ENCODE measurements at regions not wholly inside any gene's neighbourhood (a gene's known extent, or its start where the extent isn't known, plus 50 kb on each side); places are given as distances from the start of the nearest gene placed in this dataset.
"Not testable (repeated sequence)": the region's sequence is repeated elsewhere in the genome, so short reads cannot be mapped to it uniquely, and the experiment has no call there.

DNA sequence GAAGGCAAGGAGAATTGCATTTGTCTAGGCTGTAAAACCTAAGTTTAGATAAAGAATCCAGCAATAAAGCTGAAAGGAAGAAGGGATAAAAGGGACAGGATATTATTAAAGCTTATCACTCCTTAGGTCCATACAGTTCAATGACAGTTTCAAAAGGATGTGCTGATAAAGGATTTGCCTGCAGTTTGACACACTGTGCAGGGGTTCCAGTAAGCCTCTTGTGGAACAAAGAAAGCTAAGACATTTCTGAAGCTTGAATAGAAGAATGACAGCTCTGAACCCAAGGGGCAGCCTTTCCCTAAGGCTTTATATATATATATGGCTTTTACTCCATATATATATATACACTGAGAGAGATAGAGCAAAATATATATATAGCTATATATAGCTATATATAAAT is 276.8 kb upstream of the GRM3 start:
- no peak for DNase-seq

DNA sequence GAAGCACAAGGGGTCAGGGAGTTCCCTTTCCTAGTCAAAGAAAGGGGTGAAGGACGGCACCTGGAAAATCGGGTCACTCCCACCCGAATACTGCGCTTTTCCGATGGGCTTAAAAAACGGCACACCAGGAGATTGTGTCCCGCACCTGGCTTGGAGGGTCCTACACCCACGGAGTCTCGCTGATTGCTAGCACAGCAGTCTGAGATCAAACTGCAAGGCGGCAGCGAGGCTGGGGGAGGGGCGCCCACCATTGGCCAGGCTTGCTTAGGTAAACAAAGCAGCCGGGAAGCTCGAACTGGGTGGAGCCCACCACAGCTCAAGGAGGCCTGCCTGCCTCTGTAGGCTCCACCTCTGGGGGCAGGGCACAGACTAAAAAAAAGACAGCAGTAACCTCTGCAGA is 303.3 kb upstream of the GRM3 start:
- DNase-seq = not testable (repeated sequence)

DNA sequence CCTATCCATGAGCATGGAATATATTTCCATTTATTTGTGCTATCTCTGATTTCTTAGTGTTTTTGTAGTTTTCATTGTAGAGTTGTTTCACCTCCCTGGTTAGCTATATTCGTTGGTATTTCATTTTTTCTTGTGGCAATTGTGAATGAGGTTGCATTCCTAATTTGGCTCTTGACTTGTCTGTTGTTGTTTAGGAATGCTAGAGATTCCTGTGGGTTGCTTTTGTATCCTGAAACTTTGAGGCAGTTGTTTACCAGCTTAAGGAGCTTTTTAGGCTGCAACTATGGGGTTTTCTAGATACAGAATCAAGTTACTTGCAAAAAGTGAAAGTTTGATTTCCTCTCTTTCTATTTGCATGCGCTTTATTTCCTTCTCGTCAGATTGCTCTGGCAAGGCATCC is 304.7 kb upstream of the GRM3 start:
- DNase-seq = no peak

DNA sequence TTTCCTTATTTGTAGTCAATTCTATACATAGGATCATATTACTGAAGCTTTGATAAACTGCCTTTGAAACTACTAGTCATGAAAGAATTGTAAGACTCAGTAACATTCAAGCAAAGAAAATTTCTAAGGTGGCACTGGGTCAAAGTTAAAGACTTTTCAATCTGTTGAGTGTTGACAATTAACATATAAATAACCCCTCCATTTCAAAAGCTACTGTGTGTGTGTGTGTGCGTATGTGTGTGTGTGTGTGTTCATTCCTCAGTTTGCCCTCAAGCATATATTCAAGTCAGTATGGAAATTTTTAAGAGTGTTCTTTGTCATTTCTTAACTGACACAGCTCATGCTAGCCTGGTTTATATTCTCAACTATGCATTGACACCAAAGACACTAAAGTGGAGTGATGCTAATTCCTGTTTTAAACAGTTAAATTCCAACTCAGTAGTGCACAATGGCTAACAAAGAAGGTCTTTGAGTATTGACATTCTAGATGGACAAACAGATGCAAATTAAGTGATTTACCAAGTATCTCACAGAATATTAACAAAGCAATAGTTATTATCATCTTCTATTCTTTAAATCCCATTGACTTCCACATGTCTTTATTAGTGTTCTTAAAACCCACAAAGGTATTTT is 314.8 kb upstream of the GRM3 start:
- no peak for DNase-seq

DNA sequence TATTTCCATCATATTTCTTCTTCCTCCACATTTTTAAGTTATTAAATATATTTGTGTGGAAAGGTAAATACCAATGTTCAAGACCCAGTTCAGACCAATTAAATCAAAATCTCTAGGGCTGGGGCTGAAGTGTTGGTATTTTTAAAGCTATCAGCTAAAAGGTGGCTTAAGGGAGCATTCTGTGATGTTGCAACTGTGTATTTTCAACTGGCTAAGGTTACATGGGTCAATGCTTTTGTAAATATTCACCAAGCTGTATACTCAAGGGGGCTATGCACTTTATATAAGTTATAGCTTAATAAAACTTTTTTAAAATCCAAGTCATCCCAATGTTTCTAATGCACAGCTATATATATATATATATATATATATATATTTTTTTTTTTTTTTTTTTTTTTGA is 316.9 kb upstream of the GRM3 start:
- no peak for DNase-seq

DNA sequence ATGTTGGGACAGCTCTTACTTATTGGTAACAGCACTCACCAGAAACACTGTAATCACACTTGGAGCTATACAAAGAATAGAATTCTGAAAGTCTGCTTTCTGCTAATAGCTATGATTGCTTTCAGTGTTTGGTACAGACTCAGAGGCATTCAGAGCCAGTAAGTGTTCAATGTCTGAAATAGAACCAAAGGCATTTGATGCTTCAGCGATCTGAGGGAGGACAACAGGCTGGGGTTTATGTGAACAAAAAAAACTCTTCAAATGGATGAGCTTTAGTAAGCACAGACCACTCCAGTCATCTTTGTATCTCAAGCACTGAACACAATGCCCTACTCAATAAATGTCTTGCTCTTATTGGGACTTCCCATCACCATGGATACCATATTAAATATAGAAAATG is 322.8 kb upstream of the GRM3 start:
- DNase-seq = no peak

DNA sequence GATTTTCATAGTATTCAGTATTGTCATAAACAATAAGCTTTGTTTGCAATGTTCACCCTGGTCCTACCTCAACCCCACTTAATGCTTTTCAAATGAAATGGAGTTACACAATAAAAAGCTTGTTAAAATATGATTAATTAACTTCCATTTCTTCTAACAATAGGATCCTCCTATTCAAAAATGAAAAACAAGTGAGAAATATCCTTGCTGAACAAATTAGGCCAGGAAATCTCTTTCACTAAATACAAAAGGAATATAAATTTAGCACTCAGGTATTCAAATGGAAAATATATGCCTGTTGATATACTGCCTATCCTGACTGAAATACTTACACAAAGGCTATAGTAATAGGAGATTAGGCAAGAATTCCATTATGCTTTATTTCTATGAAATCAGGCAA is 323.4 kb upstream of the GRM3 start:
- DNase-seq = no peak

DNA sequence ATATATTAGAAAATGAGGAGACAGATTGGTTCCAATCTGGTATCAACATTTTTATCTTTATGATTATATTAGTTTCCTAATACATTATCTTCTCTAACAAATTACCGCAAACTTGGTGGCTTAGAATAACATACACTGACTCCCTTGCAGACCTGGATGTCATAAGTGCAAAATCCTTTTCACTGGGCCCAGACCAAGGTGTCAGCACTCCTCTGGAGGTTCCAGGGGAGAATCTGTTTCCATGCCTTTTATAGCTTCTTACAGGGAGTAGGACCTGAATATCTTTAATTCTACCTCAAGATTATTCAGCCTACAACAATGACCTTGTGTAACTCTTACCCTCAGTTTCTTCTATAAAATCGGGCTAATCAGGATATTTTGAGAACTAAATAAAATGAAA is 329.9 kb upstream of the GRM3 start:
- no peak for DNase-seq

DNA sequence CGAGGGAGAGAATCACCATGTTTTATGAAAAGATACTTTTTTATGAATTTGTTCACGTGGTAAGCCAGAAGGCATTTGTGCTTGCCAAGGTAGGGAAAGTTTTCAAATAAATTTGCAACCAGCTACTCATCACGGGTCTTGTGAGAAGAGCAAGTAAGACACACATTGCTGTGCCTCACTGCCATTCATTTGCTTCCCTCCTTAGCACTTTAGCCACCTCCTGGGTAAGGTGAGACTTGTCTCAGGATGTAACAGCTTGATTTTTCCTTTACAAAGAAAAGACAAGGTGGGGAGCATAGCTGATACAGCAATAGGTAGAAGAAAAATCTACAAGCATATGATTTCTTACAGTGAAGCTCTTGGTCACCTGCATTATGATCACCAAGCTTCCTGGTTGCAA is 342.4 kb upstream of the GRM3 start:
- no peak for DNase-seq

DNA sequence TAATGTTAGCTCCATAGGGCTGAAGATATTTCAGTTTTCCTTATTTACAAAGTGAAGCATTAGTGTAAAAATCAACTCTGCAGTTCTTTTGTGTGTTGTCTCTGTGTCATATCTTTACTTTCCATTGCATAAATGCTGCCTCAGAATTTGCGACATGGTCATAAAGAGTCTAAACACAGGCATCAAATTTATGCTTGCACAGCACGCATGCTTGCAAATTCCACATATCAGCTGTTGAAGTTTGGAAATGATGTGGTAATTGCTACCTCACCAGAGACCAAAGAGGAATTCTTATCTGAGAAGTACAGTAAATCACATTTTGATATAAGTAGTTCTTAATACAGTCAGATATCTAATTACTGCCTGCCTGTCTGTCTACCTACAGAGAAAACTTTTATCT is 348.2 kb upstream of the GRM3 start:
- DNase-seq = no peak

DNA sequence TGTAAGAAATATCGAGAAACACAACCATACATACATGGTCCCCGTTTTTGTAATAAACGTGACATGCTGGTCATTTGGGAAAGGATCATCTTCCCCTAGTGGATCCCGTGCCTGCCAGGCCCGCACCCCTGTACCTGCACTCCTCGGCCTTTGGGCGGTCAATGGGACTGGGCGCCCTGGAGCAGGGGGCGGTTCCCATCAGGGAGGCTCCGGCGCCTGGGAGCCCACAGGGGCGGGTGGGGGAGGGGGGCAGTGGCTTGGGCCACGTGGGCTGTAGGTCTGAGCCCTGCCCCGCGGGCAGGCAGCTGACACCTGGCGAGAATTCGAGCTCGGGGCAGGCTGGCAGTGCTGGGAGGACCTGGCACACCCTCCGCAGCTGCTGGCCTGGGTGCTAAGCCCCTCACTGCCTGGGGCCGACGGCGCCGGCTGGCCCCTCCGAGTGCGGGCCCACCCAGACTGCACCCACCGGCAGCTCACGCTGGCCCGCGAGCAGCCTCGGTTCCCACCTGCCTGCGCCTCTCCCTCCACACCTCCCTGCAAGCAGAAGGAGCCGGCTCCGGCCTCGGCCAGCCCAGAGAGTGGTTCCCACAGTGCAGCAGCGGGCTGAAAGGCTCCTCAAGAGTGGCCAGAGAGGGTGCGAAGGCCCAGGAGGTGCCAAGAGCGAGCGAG is 361.6 kb upstream of the GRM3 start:
- no peak for DNase-seq

DNA sequence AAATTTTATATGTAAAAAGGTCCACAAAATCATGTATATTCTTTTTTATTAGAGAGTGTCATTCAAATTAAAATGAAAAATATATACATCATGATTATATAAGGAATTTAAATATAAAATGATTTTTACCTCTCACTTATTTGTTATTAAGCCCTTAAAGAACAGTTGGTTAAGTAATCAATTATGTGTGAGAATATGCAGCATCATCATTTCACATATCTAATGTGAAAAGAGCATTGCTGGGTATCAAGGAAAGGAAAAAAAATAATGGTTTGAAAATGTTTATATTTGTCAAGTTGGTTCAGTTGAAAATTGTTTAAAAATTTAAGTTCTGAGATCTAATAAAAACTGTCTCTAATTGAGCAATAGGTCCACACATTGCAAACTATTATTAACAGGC is 363.6 kb upstream of the GRM3 start:
- no peak for DNase-seq

DNA sequence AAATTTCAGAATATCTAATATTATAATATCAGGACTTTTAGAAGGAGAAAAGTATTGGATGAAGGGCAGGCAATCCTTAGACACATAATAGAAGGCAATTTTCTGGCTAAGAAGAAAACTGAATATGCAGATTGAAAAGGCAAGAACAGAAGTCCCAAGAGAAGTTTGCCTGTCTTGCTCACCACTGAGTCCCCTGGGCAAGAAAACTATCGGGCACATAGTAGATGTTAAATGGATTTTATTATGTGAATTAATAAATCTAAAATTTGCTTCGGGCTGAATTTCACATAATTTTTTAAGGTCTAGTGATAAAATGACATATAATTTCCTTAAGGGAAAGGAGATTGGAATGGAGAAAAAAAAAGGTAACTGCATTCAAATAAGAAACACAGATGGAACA is 380.9 kb upstream of the GRM3 start:
- DNase-seq = no peak

DNA sequence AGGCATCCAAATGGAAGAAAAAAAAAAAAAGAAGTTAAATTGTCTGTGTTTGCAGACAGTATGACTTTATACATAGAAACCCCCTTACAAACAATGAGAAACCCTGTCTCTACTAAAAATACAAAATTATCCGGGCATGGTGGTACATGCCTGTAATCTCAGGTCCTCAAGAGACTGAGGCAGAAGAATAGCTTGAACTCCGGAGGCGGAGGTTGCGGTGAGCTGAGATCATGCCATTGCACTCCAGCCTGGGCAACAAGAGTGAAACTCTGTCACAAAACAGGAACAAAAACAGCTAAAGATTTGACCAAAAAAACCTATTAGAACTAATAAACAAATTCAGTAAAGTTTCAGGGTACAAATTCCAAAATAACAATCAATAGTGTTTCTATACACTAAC is 385.8 kb upstream of the GRM3 start:
- no peak for DNase-seq

DNA sequence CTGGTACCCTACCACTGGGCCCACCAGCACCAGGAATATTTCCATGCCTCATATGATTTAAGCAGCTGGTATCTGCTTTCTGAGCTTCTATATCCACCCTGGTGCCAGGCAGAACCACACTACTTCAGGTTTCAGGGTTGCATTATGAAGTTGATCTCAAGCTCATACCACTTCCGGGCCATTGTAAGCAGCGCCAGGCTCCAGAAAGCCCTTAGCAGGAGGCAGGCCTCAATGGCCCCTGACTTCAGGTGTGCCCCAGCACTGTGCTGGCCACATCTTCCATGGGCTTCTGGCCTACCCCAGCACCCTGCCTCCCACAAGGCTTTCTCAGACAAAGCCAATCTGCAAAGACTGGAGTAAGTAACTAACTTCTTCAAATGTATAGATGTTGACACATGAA is 391.3 kb upstream of the GRM3 start:
- DNase-seq = no peak

DNA sequence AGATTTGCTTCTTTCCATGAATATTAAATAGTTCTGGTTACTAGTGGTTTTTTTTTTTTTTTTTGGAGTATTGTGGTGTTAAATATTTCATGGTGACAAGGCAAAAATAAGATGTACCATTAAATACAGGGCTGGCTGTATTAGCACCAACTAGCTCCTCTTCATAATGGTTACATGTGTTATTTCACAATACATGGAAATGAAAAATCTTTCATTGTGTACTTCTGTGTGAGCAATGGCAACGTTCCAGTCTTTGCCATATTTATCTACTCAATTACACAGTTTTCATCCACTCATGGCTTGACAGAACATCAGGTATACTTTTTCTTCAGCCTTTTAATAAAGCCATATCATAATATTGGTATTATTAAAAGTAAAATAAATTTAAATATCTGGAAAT is 394.7 kb upstream of the GRM3 start:
- no peak for DNase-seq

DNA sequence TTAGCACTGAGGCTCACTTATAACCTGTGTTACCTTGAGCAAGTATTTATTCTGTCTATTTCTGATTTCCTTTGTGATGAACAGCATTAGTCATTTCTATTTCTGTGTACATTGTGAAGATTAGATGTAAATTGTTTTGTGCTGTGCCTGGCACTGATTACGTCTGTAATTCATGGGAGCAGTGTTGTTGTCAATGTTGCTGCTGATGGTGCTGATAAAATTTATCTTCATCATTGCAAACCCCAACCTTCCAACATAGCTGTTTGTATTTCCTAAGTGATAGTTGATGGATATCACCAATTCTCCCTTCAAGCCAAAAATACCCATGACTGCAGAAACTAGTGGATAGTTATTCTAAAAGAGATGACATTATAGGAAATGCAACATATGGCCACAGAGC is 400.5 kb upstream of the GRM3 start:
- DNase-seq = no peak

DNA sequence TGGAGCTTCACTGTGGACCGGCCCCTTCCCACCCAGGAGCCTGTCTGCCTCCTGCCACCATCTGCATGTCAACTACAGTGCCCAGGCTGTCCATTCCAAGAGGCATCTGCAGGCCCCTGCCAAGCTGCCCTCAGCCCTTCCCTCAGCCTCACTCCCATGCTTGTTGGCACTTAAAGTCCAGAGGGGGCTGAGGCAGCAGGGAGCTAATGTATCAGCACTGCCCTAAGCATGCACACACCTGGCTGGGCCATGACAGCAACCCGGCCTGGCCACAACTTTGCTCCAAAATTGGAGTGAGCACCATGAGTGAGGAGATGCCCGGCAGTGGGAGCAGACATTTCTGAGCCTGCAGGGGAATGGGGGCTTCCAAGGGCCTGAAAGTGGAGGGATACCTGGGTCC is 417.5 kb upstream of the GRM3 start:
- DNase-seq = no peak

DNA sequence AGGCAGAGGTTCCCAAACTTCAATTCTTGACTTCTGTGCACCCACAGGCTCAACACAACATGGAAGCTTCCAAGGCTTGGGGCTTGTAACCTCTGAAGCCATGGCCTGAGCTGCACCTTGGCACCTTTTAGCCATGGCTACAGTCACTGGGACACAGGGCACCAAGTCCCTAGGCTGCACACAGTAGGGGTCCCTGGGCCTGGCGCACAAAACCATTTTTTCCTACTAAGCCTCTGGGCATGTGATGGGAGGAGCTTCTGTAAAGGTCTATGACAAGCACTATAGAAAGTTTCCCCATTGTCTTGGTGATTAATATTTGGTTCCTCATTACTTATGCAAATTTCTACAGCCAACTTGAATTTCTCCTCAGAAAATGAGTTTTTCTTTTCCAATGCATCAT is 420.9 kb upstream of the GRM3 start:
- no peak for DNase-seq

DNA sequence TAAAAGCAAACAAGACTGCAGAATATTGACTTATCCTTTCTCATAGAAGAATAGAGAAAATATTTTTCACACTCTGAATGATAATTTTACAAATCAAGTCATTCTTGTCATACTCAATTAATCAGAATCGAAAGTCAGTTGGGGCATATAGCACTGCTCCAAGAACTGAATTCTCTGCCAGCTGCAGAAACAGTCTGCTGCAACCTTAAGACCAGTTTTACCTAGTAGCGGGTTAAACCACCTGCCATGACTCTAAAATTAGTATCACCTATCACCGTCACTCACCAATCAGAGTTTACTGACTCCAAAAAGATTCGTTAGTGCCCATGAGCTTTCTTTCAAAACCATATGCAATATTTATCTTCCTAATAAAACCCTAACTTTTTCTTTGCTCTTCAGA is 429.0 kb upstream of the GRM3 start:
- DNase-seq = no peak

DNA sequence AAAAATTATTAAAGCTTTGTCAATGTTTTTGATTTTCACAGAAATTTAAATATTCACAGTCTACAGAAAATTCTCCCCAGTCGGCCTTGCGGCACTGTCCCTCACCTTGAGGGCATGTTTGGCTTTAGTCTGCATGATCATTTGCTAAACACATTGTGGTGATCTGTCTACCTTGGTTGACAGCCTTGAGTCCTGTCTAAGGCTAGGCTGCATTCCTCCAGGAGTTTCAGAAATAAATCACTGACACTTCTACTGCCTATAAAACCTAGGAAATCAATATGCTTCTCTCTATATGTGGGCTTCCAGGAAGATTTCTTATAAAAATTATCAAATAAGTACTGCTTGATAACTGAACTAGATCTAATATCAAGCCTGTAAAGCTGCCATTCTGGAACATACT is 430.7 kb upstream of the GRM3 start:
- no peak for DNase-seq

DNA sequence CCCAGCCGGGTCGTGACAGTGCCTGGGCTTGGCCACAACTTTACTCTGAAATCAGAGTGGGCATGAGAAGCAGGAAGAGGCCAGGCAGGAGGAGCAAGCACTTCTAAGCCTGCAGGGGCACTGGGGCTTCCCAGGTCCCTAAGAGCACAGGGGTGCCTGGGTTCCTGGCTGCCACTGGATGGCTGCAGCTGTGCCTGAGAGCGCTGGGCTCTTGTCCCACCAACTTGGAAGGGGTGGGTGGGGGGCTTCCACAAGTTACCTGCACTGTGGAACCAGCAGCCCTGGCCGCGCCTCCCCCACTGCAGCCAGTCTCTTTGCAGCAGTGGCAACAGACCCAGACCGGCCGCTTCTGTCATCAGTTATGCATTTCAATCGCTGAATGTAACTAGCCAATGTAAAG is 434.7 kb upstream of the GRM3 start:
- no peak for DNase-seq

DNA sequence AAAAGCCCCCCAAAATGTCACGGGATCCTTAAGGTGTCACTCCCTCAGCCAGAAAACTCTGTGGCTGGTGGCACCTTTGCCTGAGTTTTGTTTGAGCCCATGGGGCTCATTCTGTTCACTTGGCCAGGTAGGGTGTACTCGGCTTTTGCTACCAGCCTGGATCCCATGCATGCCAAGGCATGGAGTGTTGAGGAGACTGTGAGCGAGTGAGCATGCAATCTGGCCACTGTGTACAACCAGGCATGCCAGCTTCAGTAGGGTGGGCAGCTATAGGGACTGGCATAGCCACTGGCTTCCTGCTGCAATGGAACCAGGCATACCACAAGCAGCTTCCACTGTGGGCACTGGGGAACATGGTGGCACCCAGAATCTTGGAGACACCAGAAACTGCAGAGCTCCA is 436.0 kb upstream of the GRM3 start:
- DNase-seq = no peak

DNA sequence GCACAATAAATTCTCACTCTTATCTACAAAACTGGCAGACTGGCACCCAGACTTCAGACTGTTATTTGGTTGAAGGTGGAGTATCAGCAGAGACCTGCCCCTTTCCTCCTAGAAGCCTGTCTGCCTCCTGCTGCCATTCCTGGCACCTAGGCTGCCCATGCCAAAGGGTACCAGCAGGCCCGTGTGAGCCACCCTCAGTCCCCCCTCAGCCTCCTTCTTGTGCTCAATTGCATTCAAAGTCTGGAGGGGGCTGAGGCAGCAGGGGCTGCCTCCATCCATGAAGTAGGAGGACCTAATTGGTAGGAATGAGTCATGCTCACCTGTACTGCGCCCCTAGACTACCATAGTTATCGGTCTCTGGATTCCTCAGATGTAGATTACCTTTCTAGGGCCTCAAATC is 440.9 kb upstream of the GRM3 start:
- DNase-seq = no peak

DNA sequence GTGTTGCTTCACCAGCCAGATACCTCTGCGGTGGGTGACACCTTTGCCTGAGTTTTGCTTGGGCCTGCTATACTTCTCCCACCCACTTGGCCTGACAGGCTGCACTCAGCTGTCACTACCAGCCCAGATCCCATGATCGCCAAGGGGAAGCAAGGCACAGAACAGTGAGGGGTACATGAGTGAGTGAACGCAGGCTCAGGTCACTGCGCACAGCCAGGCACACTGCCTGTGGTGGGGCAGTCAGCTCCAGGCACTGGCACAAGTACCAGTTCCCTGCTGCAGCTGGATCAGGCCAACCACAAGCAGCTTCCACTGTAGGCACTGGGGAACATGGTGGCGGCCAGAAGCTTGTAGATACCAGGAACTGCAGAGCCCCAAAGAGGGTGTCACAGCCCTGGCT is 441.9 kb upstream of the GRM3 start:
- DNase-seq = no peak
